WTC11 (cell line): ENCODE measurements at regions not wholly inside any gene's neighbourhood (a gene's known extent, or its start where the extent isn't known, plus 50 kb on each side); places are given as distances from the start of the nearest gene placed in this dataset.

Experiments used
- ATAC-seq: fragments of 200-7000 bp; cut with Tn5 transposase; 2 replicates; pipeline ENCODE4 v1.10.0; 2021; ENCODE audit warnings: mild to moderate bottlenecking, moderate library complexity
- CTCF ChIA-PET: fragments of 300-600 bp; sonication (Branson Sonifier 250); formaldehyde crosslinking; loops from one replicate; lab custom pipeline; 2021; ENCODE audit warnings: antibody characterized with exemption; lab: Charles Lee
- POLR2A ChIA-PET: fragments of 350-600 bp; sonication (Branson Sonifier 250); formaldehyde crosslinking; loops from one replicate; lab custom pipeline; 2021; ENCODE audit warnings: antibody characterized with exemption; lab: Charles Lee
- DNase-seq: peaks from one replicate; pipeline ENCODE4 v3.0.0; 2021; ENCODE audit warnings: low spot score
- H3K27ac Mint-ChIP-seq: 2 replicates; pipeline ENCODE4 v1.8.0; 2021; ENCODE audit warnings: mixed read lengths
- H3K27me3 Mint-ChIP-seq: 2 replicates; pipeline ENCODE4 v1.8.0; 2021; ENCODE audit warnings: low read depth, mild to moderate bottlenecking, moderate library complexity, mixed read lengths
- H3K36me3 Mint-ChIP-seq: 2 replicates; pipeline ENCODE4 v1.8.0; 2021; ENCODE audit warnings: mixed read lengths
- H3K4me1 Mint-ChIP-seq: 2 replicates; pipeline ENCODE4 v1.8.0; 2022; ENCODE audit warnings: mixed read lengths
- H3K4me3 Mint-ChIP-seq: 2 replicates; pipeline ENCODE4 v1.8.0; 2021; ENCODE audit warnings: mild to moderate bottlenecking, moderate library complexity, mixed read lengths
- H3K9me3 Mint-ChIP-seq: 2 replicates; pipeline ENCODE4 v1.8.0; 2021; ENCODE audit warnings: mixed read lengths
- CREB1 ChIP-seq: sonication (generic); formaldehyde crosslinking; IDR thresholded peaks from 2 replicates; pipeline ENCODE4 v1.8.0; 2023; ENCODE audit warnings: mild to moderate bottlenecking, missing genetic modification reagents
- CREM ChIP-seq: sonication (generic); formaldehyde crosslinking; IDR thresholded peaks from 2 replicates; pipeline ENCODE4 v1.8.1; 2022; ENCODE audit warnings: mild to moderate bottlenecking, missing genetic modification reagents, moderate library complexity
- FOXJ3 ChIP-seq: sonication (generic); formaldehyde crosslinking; IDR thresholded peaks from 2 replicates; pipeline ENCODE4 v1.9.0; 2021; ENCODE audit warnings: missing genetic modification reagents, mild to moderate bottlenecking, borderline replicate concordance
- GABPB1 ChIP-seq: sonication (generic); formaldehyde crosslinking; IDR thresholded peaks from 2 replicates; pipeline ENCODE4 v1.8.1; 2023; ENCODE audit warnings: mild to moderate bottlenecking, missing genetic modification reagents
- JAZF1 ChIP-seq: fragments of 250-450 bp; sonication (Bioruptor Pico); IDR thresholded peaks from 2 replicates; pipeline ENCODE4 v1.9.0; 2021; ENCODE audit warnings: moderate library complexity, mild to moderate bottlenecking, inconsistent platforms
- MXD4 ChIP-seq: fragments of 250-450 bp; sonication (Bioruptor Pico); IDR thresholded peaks from 2 replicates; pipeline ENCODE4 v1.8.0; 2021; ENCODE audit warnings: mild to moderate bottlenecking, moderate library complexity, borderline replicate concordance
- OVOL2 ChIP-seq: fragments of 250-450 bp; sonication (Bioruptor Pico); IDR thresholded peaks from 2 replicates; pipeline ENCODE4 v1.9.0; 2021; ENCODE audit warnings: mild to moderate bottlenecking, borderline replicate concordance
- PRRX2 ChIP-seq: fragments of 250-450 bp; sonication (Bioruptor Pico); IDR thresholded peaks from 2 replicates; pipeline ENCODE4 v1.8.0; 2021; ENCODE audit warnings: mild to moderate bottlenecking
- SMAD3 ChIP-seq: sonication (generic); formaldehyde crosslinking; IDR thresholded peaks from 2 replicates; pipeline ENCODE4 v1.8.0; 2022; ENCODE audit warnings: missing genetic modification reagents, mild to moderate bottlenecking, borderline replicate concordance
- TEAD1 ChIP-seq: sonication (generic); formaldehyde crosslinking; IDR thresholded peaks from 2 replicates; pipeline ENCODE4 v1.8.0; 2022; ENCODE audit warnings: mild to moderate bottlenecking, missing genetic modification reagents
- TP53 ChIP-seq: sonication (generic); formaldehyde crosslinking; IDR thresholded peaks from 2 replicates; pipeline ENCODE4 v1.8.1; 2023; ENCODE audit warnings: mild to moderate bottlenecking, missing genetic modification reagents
- ZBTB21 ChIP-seq: sonication (generic); formaldehyde crosslinking; IDR thresholded peaks from 2 replicates; pipeline ENCODE4 v1.8.1; 2023; ENCODE audit warnings: mild to moderate bottlenecking, missing genetic modification reagents, borderline replicate concordance
- TF ChIP-seq, protein P1 (sequence below): fragments of 250-450 bp; sonication (Bioruptor Pico); IDR thresholded peaks from 2 replicates; pipeline ENCODE4 v1.9.0; 2021; ENCODE audit warnings: mild to moderate bottlenecking, borderline replicate concordance
- TF ChIP-seq, protein P2 (sequence below): sonication (generic); formaldehyde crosslinking; IDR thresholded peaks from 2 replicates; pipeline ENCODE4 v1.8.0; 2023; ENCODE audit warnings: mild to moderate bottlenecking, missing genetic modification reagents
- TF ChIP-seq, protein P3 (sequence below): fragments of 200-600 bp; IDR thresholded peaks from 2 replicates; pipeline ENCODE4 v1.8.0; 2022; ENCODE audit warnings: antibody characterized with exemption

DNA sequence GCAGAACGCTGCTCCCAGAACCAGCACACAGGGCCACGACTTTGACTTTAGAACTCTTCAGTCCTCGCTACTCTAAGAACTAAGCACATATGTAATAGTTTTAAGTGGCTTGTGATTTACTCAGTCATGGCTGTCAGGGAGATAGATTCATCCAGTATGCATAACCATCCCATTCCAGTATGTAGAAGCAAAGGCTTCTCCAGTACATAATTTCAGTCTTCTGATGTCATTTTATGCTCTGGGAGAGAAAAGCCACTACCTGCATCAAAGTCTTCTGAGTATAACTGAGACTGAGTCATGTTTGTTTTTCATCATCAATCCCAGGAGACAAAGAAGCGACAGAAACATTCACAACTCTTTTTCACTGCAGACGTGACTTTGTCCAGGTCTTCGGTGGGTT is 885.7 kb downstream of the PLA2G4A start:
- ATAC-seq (no peak), DNase-seq (no peak)
- peaks cover 22% of the 10 kb centered on the region for H3K9me3 Mint-ChIP-seq
- H3K27me3 Mint-ChIP-seq = no peaks in the 10 kb centered on the region
- no peaks in the 10 kb centered on the region for H3K4me1 Mint-ChIP-seq
- no peaks in the 10 kb centered on the region for H3K36me3 Mint-ChIP-seq
- TF ChIP-seq JAZF1 (CRISPR knock-in tag) = no peak
- TF ChIP-seq FOXJ3 (CRISPR knock-in tag) = no peak
- POLR2A ChIA-PET = no interaction called here
- H3K4me3 Mint-ChIP-seq = no peak overlapping the region
- CTCF ChIA-PET = no interaction called here
- H3K27ac Mint-ChIP-seq = no peak overlapping the region

DNA sequence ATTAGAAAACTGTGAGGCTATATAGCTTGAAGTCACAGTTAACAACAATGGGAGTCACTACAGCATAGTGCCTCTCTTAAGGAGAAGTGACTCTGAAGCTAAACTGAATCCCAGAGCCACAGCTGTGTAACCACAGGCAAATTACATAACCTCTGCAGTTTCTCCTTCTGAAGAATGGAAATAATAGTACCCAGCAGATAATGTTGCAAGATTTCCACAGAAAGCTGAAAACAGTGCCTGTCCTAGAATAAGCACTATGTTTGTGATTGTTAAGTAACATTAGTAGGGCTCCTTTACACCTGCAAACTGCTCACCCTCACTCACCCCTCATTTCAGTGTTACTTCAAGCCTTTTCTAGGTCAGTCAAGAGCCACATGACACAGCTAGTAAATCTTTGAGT is 886.7 kb downstream of the PLA2G4A start:
- H3K4me1 Mint-ChIP-seq = no peaks in the 10 kb centered on the region
- no peak overlapping the region for H3K4me3 Mint-ChIP-seq
- no peaks in the 10 kb centered on the region for H3K27me3 Mint-ChIP-seq
- ATAC-seq (no peak), DNase-seq (no peak)
- no peak for TF ChIP-seq PRRX2 (CRISPR knock-in tag)
- no peak for TF ChIP-seq SMAD3 (CRISPR knock-in tag)
- no peak for TF ChIP-seq TP53 (CRISPR knock-in tag)
- TF ChIP-seq, protein P1, sequence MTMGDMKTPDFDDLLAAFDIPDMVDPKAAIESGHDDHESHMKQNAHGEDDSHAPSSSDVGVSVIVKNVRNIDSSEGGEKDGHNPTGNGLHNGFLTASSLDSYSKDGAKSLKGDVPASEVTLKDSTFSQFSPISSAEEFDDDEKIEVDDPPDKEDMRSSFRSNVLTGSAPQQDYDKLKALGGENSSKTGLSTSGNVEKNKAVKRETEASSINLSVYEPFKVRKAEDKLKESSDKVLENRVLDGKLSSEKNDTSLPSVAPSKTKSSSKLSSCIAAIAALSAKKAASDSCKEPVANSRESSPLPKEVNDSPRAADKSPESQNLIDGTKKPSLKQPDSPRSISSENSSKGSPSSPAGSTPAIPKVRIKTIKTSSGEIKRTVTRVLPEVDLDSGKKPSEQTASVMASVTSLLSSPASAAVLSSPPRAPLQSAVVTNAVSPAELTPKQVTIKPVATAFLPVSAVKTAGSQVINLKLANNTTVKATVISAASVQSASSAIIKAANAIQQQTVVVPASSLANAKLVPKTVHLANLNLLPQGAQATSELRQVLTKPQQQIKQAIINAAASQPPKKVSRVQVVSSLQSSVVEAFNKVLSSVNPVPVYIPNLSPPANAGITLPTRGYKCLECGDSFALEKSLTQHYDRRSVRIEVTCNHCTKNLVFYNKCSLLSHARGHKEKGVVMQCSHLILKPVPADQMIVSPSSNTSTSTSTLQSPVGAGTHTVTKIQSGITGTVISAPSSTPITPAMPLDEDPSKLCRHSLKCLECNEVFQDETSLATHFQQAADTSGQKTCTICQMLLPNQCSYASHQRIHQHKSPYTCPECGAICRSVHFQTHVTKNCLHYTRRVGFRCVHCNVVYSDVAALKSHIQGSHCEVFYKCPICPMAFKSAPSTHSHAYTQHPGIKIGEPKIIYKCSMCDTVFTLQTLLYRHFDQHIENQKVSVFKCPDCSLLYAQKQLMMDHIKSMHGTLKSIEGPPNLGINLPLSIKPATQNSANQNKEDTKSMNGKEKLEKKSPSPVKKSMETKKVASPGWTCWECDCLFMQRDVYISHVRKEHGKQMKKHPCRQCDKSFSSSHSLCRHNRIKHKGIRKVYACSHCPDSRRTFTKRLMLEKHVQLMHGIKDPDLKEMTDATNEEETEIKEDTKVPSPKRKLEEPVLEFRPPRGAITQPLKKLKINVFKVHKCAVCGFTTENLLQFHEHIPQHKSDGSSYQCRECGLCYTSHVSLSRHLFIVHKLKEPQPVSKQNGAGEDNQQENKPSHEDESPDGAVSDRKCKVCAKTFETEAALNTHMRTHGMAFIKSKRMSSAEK (CRISPR knock-in tag) = no peak
- TF ChIP-seq GABPB1 (CRISPR knock-in tag) = no peak
- no peak for TF ChIP-seq OVOL2 (CRISPR knock-in tag)
- no peak for TF ChIP-seq CREB1 (CRISPR knock-in tag)
- TF ChIP-seq ZBTB21 = no peak
- peaks cover 20% of the 10 kb centered on the region for H3K9me3 Mint-ChIP-seq
- peak overlapping the region; percentile 89; the same call in 1 of the 2 replicates for H3K27ac Mint-ChIP-seq
- POLR2A ChIA-PET = no interaction called here
- CTCF ChIA-PET = no interaction called here
- no peaks in the 10 kb centered on the region for H3K36me3 Mint-ChIP-seq

DNA sequence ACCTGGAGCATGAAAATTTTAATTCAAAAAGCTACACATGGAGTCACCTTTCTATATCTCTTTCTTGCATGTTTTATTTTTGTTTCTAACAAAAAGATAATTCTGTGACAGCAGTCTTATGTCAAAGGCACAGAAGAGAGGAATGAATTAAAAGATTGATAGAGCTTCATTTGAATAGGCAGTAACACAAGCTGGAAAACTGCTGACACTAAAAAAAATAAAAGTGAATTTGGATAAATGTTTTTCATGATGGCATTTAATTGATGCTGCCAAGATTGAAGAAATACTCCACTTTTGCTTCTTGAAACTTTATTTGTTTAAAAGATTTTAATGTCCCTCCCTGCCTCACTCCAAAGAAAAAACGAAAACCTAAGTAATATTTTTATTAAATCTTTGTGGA is 887.4 kb downstream of the PLA2G4A start:
- DNase-seq (no peak), ATAC-seq (no peak)
- H3K4me3 Mint-ChIP-seq = no peak overlapping the region
- no peaks in the 10 kb centered on the region for H3K27me3 Mint-ChIP-seq
- peaks cover 13% of the 10 kb centered on the region for H3K9me3 Mint-ChIP-seq
- H3K4me1 Mint-ChIP-seq = no peaks in the 10 kb centered on the region
- no peak overlapping the region for H3K27ac Mint-ChIP-seq
- CTCF ChIA-PET = no interaction called here
- no peaks in the 10 kb centered on the region for H3K36me3 Mint-ChIP-seq
- TF ChIP-seq, protein P2, sequence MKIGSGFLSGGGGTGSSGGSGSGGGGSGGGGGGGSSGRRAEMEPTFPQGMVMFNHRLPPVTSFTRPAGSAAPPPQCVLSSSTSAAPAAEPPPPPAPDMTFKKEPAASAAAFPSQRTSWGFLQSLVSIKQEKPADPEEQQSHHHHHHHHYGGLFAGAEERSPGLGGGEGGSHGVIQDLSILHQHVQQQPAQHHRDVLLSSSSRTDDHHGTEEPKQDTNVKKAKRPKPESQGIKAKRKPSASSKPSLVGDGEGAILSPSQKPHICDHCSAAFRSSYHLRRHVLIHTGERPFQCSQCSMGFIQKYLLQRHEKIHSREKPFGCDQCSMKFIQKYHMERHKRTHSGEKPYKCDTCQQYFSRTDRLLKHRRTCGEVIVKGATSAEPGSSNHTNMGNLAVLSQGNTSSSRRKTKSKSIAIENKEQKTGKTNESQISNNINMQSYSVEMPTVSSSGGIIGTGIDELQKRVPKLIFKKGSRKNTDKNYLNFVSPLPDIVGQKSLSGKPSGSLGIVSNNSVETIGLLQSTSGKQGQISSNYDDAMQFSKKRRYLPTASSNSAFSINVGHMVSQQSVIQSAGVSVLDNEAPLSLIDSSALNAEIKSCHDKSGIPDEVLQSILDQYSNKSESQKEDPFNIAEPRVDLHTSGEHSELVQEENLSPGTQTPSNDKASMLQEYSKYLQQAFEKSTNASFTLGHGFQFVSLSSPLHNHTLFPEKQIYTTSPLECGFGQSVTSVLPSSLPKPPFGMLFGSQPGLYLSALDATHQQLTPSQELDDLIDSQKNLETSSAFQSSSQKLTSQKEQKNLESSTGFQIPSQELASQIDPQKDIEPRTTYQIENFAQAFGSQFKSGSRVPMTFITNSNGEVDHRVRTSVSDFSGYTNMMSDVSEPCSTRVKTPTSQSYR (CRISPR knock-in tag) = no peak
- TF ChIP-seq TEAD1 (no peak), MXD4 (CRISPR knock-in tag) (no peak), CREM (CRISPR knock-in tag) (no peak)
- TF ChIP-seq, protein P3, sequence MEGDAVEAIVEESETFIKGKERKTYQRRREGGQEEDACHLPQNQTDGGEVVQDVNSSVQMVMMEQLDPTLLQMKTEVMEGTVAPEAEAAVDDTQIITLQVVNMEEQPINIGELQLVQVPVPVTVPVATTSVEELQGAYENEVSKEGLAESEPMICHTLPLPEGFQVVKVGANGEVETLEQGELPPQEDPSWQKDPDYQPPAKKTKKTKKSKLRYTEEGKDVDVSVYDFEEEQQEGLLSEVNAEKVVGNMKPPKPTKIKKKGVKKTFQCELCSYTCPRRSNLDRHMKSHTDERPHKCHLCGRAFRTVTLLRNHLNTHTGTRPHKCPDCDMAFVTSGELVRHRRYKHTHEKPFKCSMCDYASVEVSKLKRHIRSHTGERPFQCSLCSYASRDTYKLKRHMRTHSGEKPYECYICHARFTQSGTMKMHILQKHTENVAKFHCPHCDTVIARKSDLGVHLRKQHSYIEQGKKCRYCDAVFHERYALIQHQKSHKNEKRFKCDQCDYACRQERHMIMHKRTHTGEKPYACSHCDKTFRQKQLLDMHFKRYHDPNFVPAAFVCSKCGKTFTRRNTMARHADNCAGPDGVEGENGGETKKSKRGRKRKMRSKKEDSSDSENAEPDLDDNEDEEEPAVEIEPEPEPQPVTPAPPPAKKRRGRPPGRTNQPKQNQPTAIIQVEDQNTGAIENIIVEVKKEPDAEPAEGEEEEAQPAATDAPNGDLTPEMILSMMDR = no peak
- TF ChIP-seq, all 79 proteins: peak for 0
- POLR2A ChIA-PET = no interaction called here
